K562 (cell line): ENCODE measurements at regions not wholly inside any gene's neighbourhood (a gene's known extent, or its start where the extent isn't known, plus 50 kb on each side); places are given as distances from the start of the nearest gene placed in this dataset.

ENCODE experiments used
- ATAC-seq: fragments of 200-7000 bp; cut with Tn5 transposase; 3 replicates; pipeline ENCODE4 v1.9.1; 2020; ENCODE audit warnings: moderate library complexity
- BruUV-seq: library from RNA; stranded (reverse); fragments of 400-500 nt; replicated peaks from 2 replicates; lab custom pipeline; 2021; lab: Mats Ljungman, UMichigan
- CTCF ChIA-PET: fragments of 300-600 bp; formaldehyde crosslinking; extraction: SDS; loops from one replicate; lab custom pipeline; 2021; ENCODE audit warnings: low intra/inter-chr PET ratio; lab: Yijun Ruan, JAX
- POLR2A ChIA-PET: fragments of 300-600, 350-650 bp; sonication (Branson Sonifier 250); formaldehyde crosslinking; extraction: SDS; loops from one replicate; lab custom pipeline; 2021; ENCODE audit warnings: antibody characterized with exemption, inconsistent platforms; lab: Yijun Ruan, JAX
- DNase-seq, 4 experiments: peaks; one replicate each; pipeline versions ENCODE4 v3.0.0 to v3.0.0-alpha.2; 2011 to 2018; ENCODE audit warnings: low spot score in 3 of 4, mixed read lengths in 3 of 4; ENCODE audit errors: extremely low read depth in 1 of 4
- FAIRE-seq: peaks from 2 replicates; lab custom pipeline; 2011; peaks lifted over from hg19 to GRCh38; lab: Jason Lieb, UNC
- H2AFZ ChIP-seq: 2 replicates; pipeline ENCODE4 v1.6.0; 2011; ENCODE audit warnings: low read depth, low read length, control low read depth, inconsistent platforms
- H3K27ac ChIP-seq: fragments of 200-600 bp; 3 replicates; pipeline ENCODE4 v1.8.0; 2011; ENCODE audit warnings: low read depth, mild to moderate bottlenecking, control low read depth, inconsistent platforms, low read length, moderate library complexity, mixed read lengths; ENCODE audit errors: extremely low read depth
- H3K27me3 ChIP-seq, 2 experiments: fragments of 300-600 bp in 1 of 2; 2 replicates in 1 of 2; 3 replicates in 1 of 2; pipeline versions ENCODE4 v1.6.0 to v1.8.0; 2011; ENCODE audit warnings: inconsistent platforms in 2 of 2, low read length in 2 of 2, mild to moderate bottlenecking in 1 of 2, mixed read lengths in 1 of 2, moderate library complexity in 1 of 2; ENCODE audit not compliant: control insufficient read depth in 2 of 2, insufficient read depth in 2 of 2
- H3K36me3 ChIP-seq: fragments of 300-600 bp; 3 replicates; pipeline ENCODE4 v1.8.0; 2011; ENCODE audit warnings: mild to moderate bottlenecking, low read length, inconsistent platforms; ENCODE audit not compliant: control insufficient read depth, insufficient read depth
- H3K4me1 ChIP-seq, 2 experiments: fragments of 200-600 bp in 1 of 2; replicated peaks in 1 of 2; 2 replicates in 1 of 2; 3 replicates in 1 of 2; pipeline versions ENCODE4 v1.5.1 to v1.8.0; 2011; ENCODE audit warnings: inconsistent platforms in 2 of 2, low read length in 2 of 2, mild to moderate bottlenecking in 1 of 2, mixed read lengths in 1 of 2, moderate library complexity in 1 of 2; ENCODE audit not compliant: control insufficient read depth in 2 of 2, insufficient read depth in 2 of 2
- H3K4me2 ChIP-seq: 2 replicates; pipeline ENCODE4 v1.6.1; 2011; ENCODE audit warnings: low read length, control low read depth, inconsistent platforms, mixed read lengths; ENCODE audit not compliant: insufficient read depth
- H3K4me3 ChIP-seq: fragments of 200-600 bp; sonication (generic), shearing (Covaris generic); 2 replicates; pipeline ENCODE4 v1.5.1; 2016; ENCODE audit warnings: control low read depth, inconsistent platforms
- H3K79me2 ChIP-seq: fragments of 200-600 bp; 3 replicates; pipeline ENCODE4 v1.8.0; 2011; ENCODE audit warnings: low read length, inconsistent platforms; ENCODE audit not compliant: control insufficient read depth, insufficient read depth
- H3K9ac ChIP-seq, 2 experiments: 2 replicates each; pipeline versions ENCODE4 v1.6.0 to v1.6.1; 2011; ENCODE audit warnings: low read depth in 2 of 2, low read length in 2 of 2, control low read depth in 1 of 2, inconsistent platforms in 1 of 2, mild to moderate bottlenecking in 1 of 2, mixed read lengths in 1 of 2; ENCODE audit not compliant: insufficient read depth in 1 of 2
- H3K9me1 ChIP-seq: one replicate; pipeline ENCODE4 v1.6.0; 2011; ENCODE audit warnings: inconsistent platforms, mild to moderate bottlenecking, low read length, moderate library complexity; ENCODE audit not compliant: control insufficient read depth, insufficient read depth
- H3K9me3 ChIP-seq: replicated peaks from 2 replicates; pipeline ENCODE4 v1.5.1; 2011; ENCODE audit warnings: low read depth, low read length, inconsistent platforms; ENCODE audit not compliant: control insufficient read depth, insufficient read depth
- H4K20me1 ChIP-seq: replicated peaks from 2 replicates; pipeline ENCODE4 v1.6.1; 2011; ENCODE audit warnings: low read length, inconsistent platforms, mixed read lengths; ENCODE audit not compliant: control insufficient read depth, insufficient read depth
- CBFA2T3 ChIP-seq: fragments of 450-650 bp; IDR thresholded peaks from 2 replicates; pipeline ENCODE4 v1.6.1; 2017
- IFI16 ChIP-seq: fragments of 250-450 bp; sonication (Bioruptor Pico); IDR thresholded peaks from 2 replicates; pipeline ENCODE4 v2.1.2; 2022; ENCODE audit warnings: mild to moderate bottlenecking, inconsistent platforms
- KLF13 ChIP-seq: fragments of 450-650 bp; IDR thresholded peaks from 2 replicates; pipeline ENCODE4 v1.6.1; 2016; ENCODE audit warnings: missing genetic modification characterization, low read depth, mild to moderate bottlenecking, missing compliant biosample characterization, moderate library complexity, borderline replicate concordance
- MAX ChIP-seq: sonication (generic); formaldehyde crosslinking; IDR thresholded peaks from 2 replicates; pipeline ENCODE4 v1.9.0; 2022; ENCODE audit warnings: mild to moderate bottlenecking, missing genetic modification reagents
- MGA ChIP-seq: fragments of 450-650 bp; IDR thresholded peaks from 2 replicates; pipeline ENCODE4 v1.6.1; 2016; ENCODE audit warnings: mild to moderate bottlenecking, moderate library complexity
- PCBP1 ChIP-seq: fragments of 200-400 bp; formaldehyde crosslinking; IDR thresholded peaks from 2 replicates; pipeline ENCODE4 v1.6.1; 2018; ENCODE audit warnings: mild to moderate bottlenecking, low read depth, low read length; ENCODE audit not compliant: poor library complexity, severe bottlenecking
- RBM22 ChIP-seq: fragments of 200-400 bp; formaldehyde crosslinking; IDR thresholded peaks from 2 replicates; pipeline ENCODE4 v1.6.1; 2018; ENCODE audit warnings: low read length, low read depth; ENCODE audit not compliant: poor library complexity, severe bottlenecking
- SRSF9 ChIP-seq: fragments of 200-400 bp; formaldehyde crosslinking; IDR thresholded peaks from 2 replicates; pipeline ENCODE4 v1.6.1; 2017; ENCODE audit warnings: low read depth, low read length, borderline replicate concordance
- TCF3 ChIP-seq: sonication (generic); formaldehyde crosslinking; IDR thresholded peaks from 2 replicates; pipeline ENCODE4 v1.4.0; 2020; ENCODE audit warnings: mild to moderate bottlenecking, missing genetic modification reagents
- ZNF354B ChIP-seq: fragments of 250-450 bp; sonication (Bioruptor Pico); IDR thresholded peaks from 2 replicates; pipeline ENCODE4 v1.4.0; 2020
- ZNF41 ChIP-seq: fragments of 250-450 bp; sonication (Bioruptor Pico); conservative IDR thresholded peaks from 2 replicates; pipeline ENCODE4 v1.4.0; 2020; ENCODE audit warnings: mild to moderate bottlenecking
- WGBS: fragments of 100-300 bp; shearing (Covaris generic); methylation state at CpG from one replicate; pipeline ENCODE4 v1.1.6; 2016; ENCODE audit warnings: low coverage, mixed read lengths; ENCODE audit not compliant: insufficient coverage; ENCODE audit errors: missing lambda C conversion rate; 5-methylcytosine and 5-hydroxymethylcytosine counted together
- in situ Hi-C: fragments of 300-500 bp; cut with MboI; formaldehyde crosslinking; loops from 4 replicates; pipeline ENCODE4 v1.15.0; 2018; ENCODE audit warnings: inconsistent platforms, mixed read lengths
- intact Hi-C: fragments of 100-400 bp; cut with micrococcal nuclease; formaldehyde crosslinking; loops from 2 replicates; pipeline ENCODE4 v1.14.2; 2022

- BruUV-seq = no TSS peak
- H4K20me1 ChIP-seq = no peaks in the 10 kb centered on the region
- no peaks in the 10 kb centered on the region for H3K27me3 ChIP-seq
- H3K4me1 ChIP-seq = no peaks in the 10 kb centered on the region
- H3K9me1 ChIP-seq = no peaks in the 10 kb centered on the region
- FAIRE-seq (no peak), DNase-seq (no peak), ATAC-seq (no peak)
- in situ Hi-C loops = no loop called here
- no peak overlapping the region for H3K4me2 ChIP-seq
- H3K9me3 ChIP-seq = no peaks in the 10 kb centered on the region; the same call in 1 of the 2 replicates
- intact Hi-C loops = no loop called here
- no peak overlapping the region for H3K4me3 ChIP-seq
- no peaks in the 10 kb centered on the region for H3K36me3 ChIP-seq
- H3K27ac ChIP-seq = no peak overlapping the region
- no peaks in the 10 kb centered on the region for H3K79me2 ChIP-seq
- no peak overlapping the region for H2AFZ ChIP-seq
- POLR2A ChIA-PET = no interaction called here
- WGBS = 2% methylated on average over 3 of the region's 3 CpGs
- CTCF ChIA-PET = no interaction called here
- TF ChIP-seq MGA = no peak
- TF ChIP-seq PCBP1 = no peak
- no peak for TF ChIP-seq MAX (CRISPR knock-in tag)
- TF ChIP-seq IFI16 (CRISPR knock-in tag) = no peak
- no peak for TF ChIP-seq ZNF41 (CRISPR knock-in tag)
- TF ChIP-seq TCF3 (CRISPR knock-in tag) = peak; percentile 58
- TF ChIP-seq KLF13 (tag) = no peak
- no peak for TF ChIP-seq ZNF354B (CRISPR knock-in tag)
- TF ChIP-seq RBM22 = no peak
- peak; percentile 44; the same call in 1 of the 2 replicates for TF ChIP-seq CBFA2T3
- TF ChIP-seq SRSF9 = no peak
- no peak overlapping the region for H3K9ac ChIP-seq
Observed at GRCh38 chr12:42886160-42886559, 296.6 kb upstream of the PRICKLE1 start.
